Right lobe of liver (tissue), 4 donors: ENCODE measurements at regions not wholly inside any gene's neighbourhood (a gene's known extent, or its start where the extent isn't known, plus 50 kb on each side); places are given as distances from the start of the nearest gene placed in this dataset.

Experiments
- POLR2A ChIP-seq: fragments of 450-650 bp; IDR thresholded peaks from one replicate; pipeline ENCODE4 v1.6.1; 2017; ENCODE audit warnings: antibody characterized with exemption, mild to moderate bottlenecking
- TF ChIP-seq, protein P1 (sequence below), 4 donors: fragments of 200-600 bp in 3 of 4; fragments of 450-650 bp in 1 of 4; IDR thresholded peaks; one replicate each; pipeline versions ENCODE4 v1.5.1 to v1.8.0; 2016 to 2022; ENCODE audit warnings: antibody characterized with exemption in 4 of 4, mild to moderate bottlenecking in 2 of 4
- donor health status: DM: no; HTN: no; CAD: no.
- donor health status: DM: no; HTN: no; CAD: no.
- donor health status: DM: no; HTN: yes; CAD: no.

DNA sequence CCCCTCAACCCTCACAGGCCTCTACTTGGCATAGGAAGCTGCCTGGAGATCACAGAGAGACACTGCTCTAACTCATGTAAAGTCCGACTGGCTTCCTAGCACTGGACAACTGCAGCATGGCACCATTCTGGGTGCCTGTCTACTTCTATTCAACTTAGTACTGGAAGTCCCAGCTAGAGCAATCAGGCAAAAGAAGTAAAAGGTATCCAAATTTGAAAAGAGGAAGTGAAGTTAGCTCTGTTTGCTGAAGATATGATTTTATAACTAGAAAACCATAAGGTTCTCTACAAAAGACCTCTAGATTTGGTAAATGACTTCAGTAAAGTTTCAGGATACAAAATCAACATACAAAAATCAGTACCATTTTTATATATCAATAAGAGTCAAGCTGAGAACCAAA, 1017.6 kb downstream of the PCDH9 start:
- TF ChIP-seq, protein P1, sequence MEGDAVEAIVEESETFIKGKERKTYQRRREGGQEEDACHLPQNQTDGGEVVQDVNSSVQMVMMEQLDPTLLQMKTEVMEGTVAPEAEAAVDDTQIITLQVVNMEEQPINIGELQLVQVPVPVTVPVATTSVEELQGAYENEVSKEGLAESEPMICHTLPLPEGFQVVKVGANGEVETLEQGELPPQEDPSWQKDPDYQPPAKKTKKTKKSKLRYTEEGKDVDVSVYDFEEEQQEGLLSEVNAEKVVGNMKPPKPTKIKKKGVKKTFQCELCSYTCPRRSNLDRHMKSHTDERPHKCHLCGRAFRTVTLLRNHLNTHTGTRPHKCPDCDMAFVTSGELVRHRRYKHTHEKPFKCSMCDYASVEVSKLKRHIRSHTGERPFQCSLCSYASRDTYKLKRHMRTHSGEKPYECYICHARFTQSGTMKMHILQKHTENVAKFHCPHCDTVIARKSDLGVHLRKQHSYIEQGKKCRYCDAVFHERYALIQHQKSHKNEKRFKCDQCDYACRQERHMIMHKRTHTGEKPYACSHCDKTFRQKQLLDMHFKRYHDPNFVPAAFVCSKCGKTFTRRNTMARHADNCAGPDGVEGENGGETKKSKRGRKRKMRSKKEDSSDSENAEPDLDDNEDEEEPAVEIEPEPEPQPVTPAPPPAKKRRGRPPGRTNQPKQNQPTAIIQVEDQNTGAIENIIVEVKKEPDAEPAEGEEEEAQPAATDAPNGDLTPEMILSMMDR (IDR thresholded peaks at IDR 0.05): no peak
- no peak for TF ChIP-seq POLR2A
